Astrocyte (in vitro differentiated cells and primary cell): ENCODE measurements at regions not wholly inside any gene's neighbourhood (a gene's known extent, or its start where the extent isn't known, plus 50 kb on each side); places are given as distances from the start of the nearest gene placed in this dataset.

Source experiments
- EZH2 ChIP-seq: IDR thresholded peaks from 2 replicates; pipeline ENCODE4 v1.6.1; 2012; ENCODE audit warnings: mild to moderate bottlenecking, low read length, inconsistent platforms; ENCODE audit not compliant: insufficient read depth
- TF ChIP-seq, protein P1 (sequence below): IDR thresholded peaks from 2 replicates; pipeline ENCODE4 v1.5.1; 2011; ENCODE audit warnings: low read depth, mild to moderate bottlenecking, inconsistent platforms, low read length, moderate library complexity; ENCODE audit not compliant: insufficient read depth

DNA sequence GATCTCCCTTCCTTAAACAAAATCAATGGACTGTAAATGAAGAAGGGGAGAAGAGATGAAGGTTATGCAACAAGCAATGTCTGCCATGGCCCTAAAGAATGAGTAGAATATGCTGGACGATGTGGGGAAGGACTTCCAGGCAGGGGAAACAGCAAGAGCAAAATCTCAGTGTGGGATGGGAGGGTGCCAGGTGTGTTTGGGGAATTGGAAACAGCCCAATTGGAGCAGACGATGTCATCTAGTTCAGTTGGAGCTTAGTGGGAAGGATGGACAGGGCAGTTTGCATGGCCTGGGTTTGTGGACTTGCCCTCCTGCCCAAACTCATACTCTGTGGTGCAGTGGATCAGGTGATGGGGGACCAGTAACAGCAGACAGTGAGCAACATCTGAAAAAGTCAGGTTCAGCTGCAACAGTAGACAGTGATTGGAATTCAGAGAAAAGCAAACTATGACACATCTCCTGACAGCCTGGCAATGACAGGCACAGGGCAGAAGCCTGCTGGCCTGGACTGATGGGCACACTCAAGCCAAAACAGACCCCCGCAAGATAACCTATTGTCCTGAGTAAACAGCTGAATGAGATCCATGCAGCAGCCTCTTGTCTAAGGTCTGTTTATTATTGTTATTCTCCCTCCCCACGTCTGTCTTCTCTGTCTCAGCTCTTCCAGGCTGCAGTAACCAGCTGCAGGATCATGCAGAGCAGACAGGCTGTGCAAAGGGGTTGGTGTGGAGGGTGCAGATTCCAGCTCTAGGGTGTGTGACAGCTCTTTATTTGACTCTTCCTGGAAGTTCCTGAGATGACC lies 50.5 kb upstream of the PRELP start:
- TF ChIP-seq, protein P1, sequence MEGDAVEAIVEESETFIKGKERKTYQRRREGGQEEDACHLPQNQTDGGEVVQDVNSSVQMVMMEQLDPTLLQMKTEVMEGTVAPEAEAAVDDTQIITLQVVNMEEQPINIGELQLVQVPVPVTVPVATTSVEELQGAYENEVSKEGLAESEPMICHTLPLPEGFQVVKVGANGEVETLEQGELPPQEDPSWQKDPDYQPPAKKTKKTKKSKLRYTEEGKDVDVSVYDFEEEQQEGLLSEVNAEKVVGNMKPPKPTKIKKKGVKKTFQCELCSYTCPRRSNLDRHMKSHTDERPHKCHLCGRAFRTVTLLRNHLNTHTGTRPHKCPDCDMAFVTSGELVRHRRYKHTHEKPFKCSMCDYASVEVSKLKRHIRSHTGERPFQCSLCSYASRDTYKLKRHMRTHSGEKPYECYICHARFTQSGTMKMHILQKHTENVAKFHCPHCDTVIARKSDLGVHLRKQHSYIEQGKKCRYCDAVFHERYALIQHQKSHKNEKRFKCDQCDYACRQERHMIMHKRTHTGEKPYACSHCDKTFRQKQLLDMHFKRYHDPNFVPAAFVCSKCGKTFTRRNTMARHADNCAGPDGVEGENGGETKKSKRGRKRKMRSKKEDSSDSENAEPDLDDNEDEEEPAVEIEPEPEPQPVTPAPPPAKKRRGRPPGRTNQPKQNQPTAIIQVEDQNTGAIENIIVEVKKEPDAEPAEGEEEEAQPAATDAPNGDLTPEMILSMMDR: no peak
- no peak for TF ChIP-seq EZH2
